SU-DHL-6 (cell line): ENCODE measurements at regions not wholly inside any gene's neighbourhood (a gene's known extent, or its start where the extent isn't known, plus 50 kb on each side); places are given as distances from the start of the nearest gene placed in this dataset.

Experiments used
- CTCF ChIP-seq: fragments of 200-600 bp; sonication (generic); IDR thresholded peaks from one replicate; pipeline ENCODE4 v1.5.1; 2017; ENCODE audit warnings: antibody characterized with exemption, mild to moderate bottlenecking, low read length, moderate library complexity; ENCODE audit not compliant: insufficient read depth, poor library complexity, severe bottlenecking
- EZH2phosphoT487 ChIP-seq: fragments of 200-600 bp; sonication (generic), shearing (Covaris generic); conservative IDR thresholded peaks from 2 replicates; pipeline ENCODE4 v1.6.1; 2018; ENCODE audit warnings: mild to moderate bottlenecking, antibody characterized with exemption, low read length, moderate library complexity, mixed read lengths

- no peak for TF ChIP-seq CTCF
- TF ChIP-seq EZH2phosphoT487 = no peak
These were observed 147.5 kb upstream of the TBCA start for GRCh38 chr5:77923666-77924065.
